Neural crest cell (in vitro differentiated cells): ENCODE measurements at regions not wholly inside any gene's neighbourhood (a gene's known extent, or its start where the extent isn't known, plus 50 kb on each side); places are given as distances from the start of the nearest gene placed in this dataset.

Source experiments
- DNase-seq: peaks from one replicate; pipeline ENCODE4 v3.0.0; 2021; ENCODE audit warnings: low read depth, mixed read lengths, low spot score
- H3K27ac Mint-ChIP-seq: one replicate; pipeline ENCODE4 v1.8.0; 2021; ENCODE audit warnings: mild to moderate bottlenecking, mixed read lengths; ENCODE audit not compliant: unreplicated experiment
- H3K27me3 Mint-ChIP-seq: 2 replicates; pipeline ENCODE4 v1.8.0; 2021; ENCODE audit warnings: low read depth, mild to moderate bottlenecking, mixed read lengths
- H3K36me3 Mint-ChIP-seq: 2 replicates; pipeline ENCODE4 v1.8.0; 2021; ENCODE audit warnings: low read depth, mild to moderate bottlenecking, mixed read lengths
- H3K4me1 Mint-ChIP-seq: 2 replicates; pipeline ENCODE4 v1.8.0; 2021; ENCODE audit warnings: mixed read lengths
- H3K4me3 Mint-ChIP-seq: one replicate; pipeline ENCODE4 v1.8.0; 2021; ENCODE audit warnings: mild to moderate bottlenecking, mixed read lengths
- H3K9me3 Mint-ChIP-seq: 2 replicates; pipeline ENCODE4 v1.8.0; 2021; ENCODE audit warnings: mixed read lengths
- TF ChIP-seq, protein P1 (sequence below): fragments of 200-600 bp; sonication (generic); conservative IDR thresholded peaks from 2 replicates; pipeline ENCODE4 v1.5.0; 2021; ENCODE audit warnings: antibody characterized with exemption, mild to moderate bottlenecking

DNA sequence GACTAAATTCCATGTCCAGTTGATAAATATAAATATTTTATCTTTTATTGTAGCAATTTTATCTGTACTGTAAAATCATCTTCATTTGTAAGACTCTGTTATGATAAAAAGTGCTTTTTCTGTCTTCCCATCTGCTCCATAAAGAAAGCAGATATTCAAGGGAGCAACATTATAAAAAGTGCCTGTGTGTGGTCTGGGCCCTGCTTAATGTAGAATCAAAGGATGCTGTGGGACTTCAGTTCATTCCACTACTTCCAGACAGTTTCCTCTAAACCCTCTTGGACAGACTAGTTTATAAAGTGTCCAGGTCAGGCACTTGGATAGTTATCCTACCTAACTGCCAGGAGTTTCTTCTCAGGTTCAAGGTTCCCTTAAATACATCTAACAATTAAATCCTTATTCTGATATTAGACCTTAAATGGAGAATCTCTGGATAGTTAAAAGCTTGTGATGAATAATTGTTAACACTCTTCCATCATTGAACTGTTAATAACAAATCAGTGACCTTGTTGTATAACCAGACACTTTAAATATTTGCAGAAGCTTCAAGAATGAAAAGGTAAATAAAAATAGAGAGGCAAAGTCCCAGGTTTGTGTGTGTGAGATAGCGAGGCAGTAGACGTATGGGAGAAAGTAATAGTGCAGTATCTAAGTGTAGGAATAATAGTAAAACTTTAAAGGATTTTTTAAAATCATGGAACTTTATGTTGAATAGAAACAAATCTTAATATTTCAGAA is 237.5 kb upstream of the CTSO start:
- H3K27ac Mint-ChIP-seq = no peak overlapping the region
- no peak overlapping the region for H3K4me3 Mint-ChIP-seq
- DNase-seq = no peak
- H3K4me1 Mint-ChIP-seq = peaks cover 4% of the 10 kb centered on the region
- TF ChIP-seq, protein P1, sequence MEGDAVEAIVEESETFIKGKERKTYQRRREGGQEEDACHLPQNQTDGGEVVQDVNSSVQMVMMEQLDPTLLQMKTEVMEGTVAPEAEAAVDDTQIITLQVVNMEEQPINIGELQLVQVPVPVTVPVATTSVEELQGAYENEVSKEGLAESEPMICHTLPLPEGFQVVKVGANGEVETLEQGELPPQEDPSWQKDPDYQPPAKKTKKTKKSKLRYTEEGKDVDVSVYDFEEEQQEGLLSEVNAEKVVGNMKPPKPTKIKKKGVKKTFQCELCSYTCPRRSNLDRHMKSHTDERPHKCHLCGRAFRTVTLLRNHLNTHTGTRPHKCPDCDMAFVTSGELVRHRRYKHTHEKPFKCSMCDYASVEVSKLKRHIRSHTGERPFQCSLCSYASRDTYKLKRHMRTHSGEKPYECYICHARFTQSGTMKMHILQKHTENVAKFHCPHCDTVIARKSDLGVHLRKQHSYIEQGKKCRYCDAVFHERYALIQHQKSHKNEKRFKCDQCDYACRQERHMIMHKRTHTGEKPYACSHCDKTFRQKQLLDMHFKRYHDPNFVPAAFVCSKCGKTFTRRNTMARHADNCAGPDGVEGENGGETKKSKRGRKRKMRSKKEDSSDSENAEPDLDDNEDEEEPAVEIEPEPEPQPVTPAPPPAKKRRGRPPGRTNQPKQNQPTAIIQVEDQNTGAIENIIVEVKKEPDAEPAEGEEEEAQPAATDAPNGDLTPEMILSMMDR = no peak
- H3K36me3 Mint-ChIP-seq = no peaks in the 10 kb centered on the region
- H3K27me3 Mint-ChIP-seq = no peaks in the 10 kb centered on the region
- no peaks in the 10 kb centered on the region for H3K9me3 Mint-ChIP-seq

DNA sequence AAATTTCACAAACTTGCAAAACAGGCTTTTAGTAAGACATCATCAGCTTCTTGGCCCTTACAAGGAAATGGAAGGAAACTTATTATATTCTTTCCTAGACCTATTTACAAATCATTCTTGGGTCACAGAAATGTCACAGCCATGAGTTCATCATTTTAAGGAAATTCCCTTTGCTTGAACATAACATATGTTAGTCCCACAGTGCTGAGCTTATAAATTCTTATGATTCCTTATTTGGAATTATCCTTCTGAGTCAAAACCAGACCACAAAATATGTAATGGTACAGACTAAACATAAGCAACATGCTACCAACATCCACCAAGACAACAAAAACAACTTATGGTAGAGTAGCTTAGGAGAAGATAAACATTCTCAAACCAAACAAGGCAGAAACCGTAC is 236.9 kb upstream of the CTSO start:
- H3K4me3 Mint-ChIP-seq = no peak overlapping the region
- no peak overlapping the region for H3K27ac Mint-ChIP-seq
- TF ChIP-seq, protein P1 = no peak
- H3K4me1 Mint-ChIP-seq = peaks cover 4% of the 10 kb centered on the region
- H3K27me3 Mint-ChIP-seq = no peaks in the 10 kb centered on the region
- no peak for DNase-seq
- no peaks in the 10 kb centered on the region for H3K36me3 Mint-ChIP-seq
- no peaks in the 10 kb centered on the region for H3K9me3 Mint-ChIP-seq

DNA sequence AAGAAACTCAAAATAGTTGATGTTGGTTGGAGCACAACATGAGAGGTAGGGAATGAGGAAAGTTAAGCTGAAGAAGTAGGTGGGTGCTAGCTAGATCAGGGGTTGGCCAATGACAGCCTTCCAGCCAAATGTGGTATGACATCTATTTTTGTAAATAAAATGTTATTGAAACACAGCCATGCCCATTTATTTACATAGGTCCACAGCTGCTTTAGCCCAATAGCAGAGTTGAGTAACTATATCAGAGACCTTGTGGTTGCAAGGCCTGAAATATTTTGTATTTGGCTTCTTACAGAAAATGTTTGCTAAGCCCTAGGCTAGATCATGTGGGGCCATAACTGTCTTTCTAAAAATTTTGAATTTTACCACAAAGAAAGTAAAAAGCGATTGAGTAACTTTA is 234.9 kb upstream of the CTSO start:
- H3K4me1 Mint-ChIP-seq = peaks cover 4% of the 10 kb centered on the region
- H3K36me3 Mint-ChIP-seq = no peaks in the 10 kb centered on the region
- H3K27me3 Mint-ChIP-seq = no peaks in the 10 kb centered on the region
- no peak for DNase-seq
- TF ChIP-seq, protein P1 = no peak
- no peak overlapping the region for H3K27ac Mint-ChIP-seq
- no peaks in the 10 kb centered on the region for H3K9me3 Mint-ChIP-seq
- no peak overlapping the region for H3K4me3 Mint-ChIP-seq

DNA sequence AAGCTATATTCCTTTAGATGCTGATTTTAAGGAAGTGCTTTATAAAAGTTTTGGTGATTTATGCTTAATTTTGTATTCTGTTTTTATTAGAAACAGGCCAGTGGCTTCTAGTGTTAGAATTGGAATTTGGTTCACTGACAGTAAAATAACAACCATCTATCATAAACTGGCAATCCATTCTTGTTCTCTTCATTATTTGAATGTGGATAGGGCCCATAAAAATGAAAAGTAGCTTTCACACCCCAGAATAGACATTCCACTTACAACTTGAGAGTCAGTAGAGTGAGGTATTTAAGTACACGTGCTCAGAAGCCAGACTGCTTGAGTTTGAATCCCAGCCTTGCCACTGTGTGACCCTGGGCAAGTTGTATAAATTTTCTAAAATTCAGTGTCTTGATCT is 232.4 kb upstream of the CTSO start:
- Mint-ChIP-seq H3K4me3 (no peak overlapping the region), H3K27me3 (no peaks in the 10 kb centered on the region), H3K4me1 (no peaks in the 10 kb centered on the region), H3K27ac (no peak overlapping the region), H3K36me3 (no peaks in the 10 kb centered on the region), H3K9me3 (no peaks in the 10 kb centered on the region)
- TF ChIP-seq, protein P1 = no peak
- no peak for DNase-seq

DNA sequence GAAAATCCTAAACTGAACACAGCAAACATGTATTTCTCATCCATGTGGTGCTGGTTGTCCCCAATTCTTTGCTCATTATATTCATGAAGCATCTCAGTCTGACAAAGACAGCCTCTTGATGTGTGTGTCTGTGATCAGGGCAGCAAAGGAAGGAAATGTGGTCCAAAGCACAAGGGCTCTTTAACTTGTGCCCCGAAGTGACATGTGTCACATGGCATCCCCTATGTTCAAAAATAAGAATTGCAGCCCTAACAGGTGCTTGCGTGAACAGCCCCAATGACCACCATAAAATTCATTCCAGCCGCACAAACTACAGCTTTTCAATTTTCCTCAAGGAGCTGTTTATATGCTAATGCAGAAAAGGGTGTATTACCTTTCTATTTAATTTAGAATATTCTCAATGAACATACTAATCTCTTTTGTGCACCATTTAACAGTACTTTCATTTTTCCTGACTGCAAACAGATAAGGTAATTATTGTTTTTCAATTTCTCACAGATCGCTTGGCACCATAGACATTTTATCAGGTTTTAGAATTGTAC is 231.9 kb upstream of the CTSO start:
- Mint-ChIP-seq H3K27ac (no peak overlapping the region), H3K9me3 (no peaks in the 10 kb centered on the region), H3K36me3 (no peaks in the 10 kb centered on the region), H3K4me1 (no peaks in the 10 kb centered on the region), H3K4me3 (no peak overlapping the region), H3K27me3 (no peaks in the 10 kb centered on the region)
- no peak for DNase-seq
- TF ChIP-seq, protein P1 = no peak
